Thymus (tissue), 11 donors: ENCODE measurements at regions not wholly inside any gene's neighbourhood (a gene's known extent, or its start where the extent isn't known, plus 50 kb on each side); places are given as distances from the start of the nearest gene placed in this dataset.

Source experiments
- DNase-seq, 9 donors: peaks; one replicate each; pipeline ENCODE4 v3.0.0-alpha.2; 2013; ENCODE audit warnings: low spot score in 9 of 9, low read depth in 6 of 9, missing footprints in 1 of 9
- H3K27ac ChIP-seq, 2 donors: one replicate each; pipeline ENCODE4 v1.5.1; 2013; ENCODE audit warnings: control low read depth in 1 of 2, low read depth in 1 of 2, low read length in 1 of 2, mild to moderate bottlenecking in 1 of 2, moderate library complexity in 1 of 2
- H3K27me3 ChIP-seq, 2 donors: one replicate each; pipeline ENCODE4 v1.5.1; 2013; ENCODE audit warnings: low read length in 1 of 2; ENCODE audit not compliant: control insufficient read depth in 2 of 2, insufficient read depth in 1 of 2
- H3K36me3 ChIP-seq, 2 donors: one replicate each; pipeline ENCODE4 v1.5.1; 2013; ENCODE audit warnings: low read length in 1 of 2, mild to moderate bottlenecking in 1 of 2, moderate library complexity in 1 of 2; ENCODE audit not compliant: control insufficient read depth in 2 of 2, insufficient read depth in 2 of 2
- H3K4me1 ChIP-seq, 2 donors: one replicate each; pipeline ENCODE4 v1.5.1; 2013; ENCODE audit warnings: low read length in 2 of 2; ENCODE audit not compliant: control insufficient read depth in 2 of 2, insufficient read depth in 2 of 2
- H3K4me3 ChIP-seq, 2 donors: one replicate each; pipeline ENCODE4 v1.5.1; 2013; ENCODE audit warnings: low read length in 2 of 2, control low read depth in 1 of 2, mild to moderate bottlenecking in 1 of 2
- H3K9me3 ChIP-seq, 2 donors: one replicate each; pipeline ENCODE4 v1.5.1; 2013; ENCODE audit warnings: low read length in 1 of 2, mild to moderate bottlenecking in 1 of 2; ENCODE audit not compliant: control insufficient read depth in 2 of 2, insufficient read depth in 1 of 2
- WGBS: extraction: QIAGEN DNeasy Blood & Tissue Kit; methylation state at CpG from one replicate; pipeline ENCODE4 v1.1.7; 2013; 5-methylcytosine and 5-hydroxymethylcytosine counted together
- donor health status: healthy.

- DNase-seq, result no peak
- no peaks in the 10 kb centered on the region for H3K4me1 ChIP-seq
- no peaks in the 10 kb centered on the region for H3K27me3 ChIP-seq
- no peaks in the 10 kb centered on the region for H3K9me3 ChIP-seq
- 89% methylated on average over 4 of the region's 4 CpGs for WGBS
- no peak overlapping the region for H3K4me3 ChIP-seq
- H3K36me3 ChIP-seq, result no peaks in the 10 kb centered on the region
- H3K27ac ChIP-seq, result no peak overlapping the region
These were observed 113.8 kb downstream of the PLK2 start for GRCh38 chr5:58346041-58346440.

GRCh38 chr5:58341476-58341875 is 118.4 kb downstream of the PLK2 start:
- no peak for DNase-seq
- 95% methylated on average over 2 of the region's 2 CpGs for WGBS
- H3K4me3 ChIP-seq, result no peak overlapping the region

GRCh38 chr5:58335518-58335917 is 124.4 kb downstream of the PLK2 start:
- H3K27me3 ChIP-seq, result no peaks in the 10 kb centered on the region
- no peaks in the 10 kb centered on the region for H3K4me1 ChIP-seq
- H3K36me3 ChIP-seq, result no peaks in the 10 kb centered on the region
- no peaks in the 10 kb centered on the region for H3K9me3 ChIP-seq
- no peak overlapping the region for H3K27ac ChIP-seq
- H3K4me3 ChIP-seq, result no peak overlapping the region
- DNase-seq, result no peak

More at GRCh38 chr5:58341476-58341875, 118.4 kb downstream of the PLK2 start:
- Histone ChIP-seq H3K27me3 (no peaks in the 10 kb centered on the region), H3K4me1 (no peaks in the 10 kb centered on the region), H3K36me3 (no peaks in the 10 kb centered on the region), H3K27ac (no peak overlapping the region), H3K9me3 (no peaks in the 10 kb centered on the region)

GRCh38 chr5:58334035-58334434 is 125.9 kb downstream of the PLK2 start:
- no peaks in the 10 kb centered on the region for H3K27me3 ChIP-seq
- no peak overlapping the region for H3K4me3 ChIP-seq
- no peaks in the 10 kb centered on the region for H3K9me3 ChIP-seq
- H3K27ac ChIP-seq, result no peak overlapping the region
- no peaks in the 10 kb centered on the region for H3K36me3 ChIP-seq
- DNase-seq, result no peak
- no peaks in the 10 kb centered on the region for H3K4me1 ChIP-seq

GRCh38 chr5:58330781-58331180 is 129.1 kb downstream of the PLK2 start:
- Histone ChIP-seq H3K4me1 (no peaks in the 10 kb centered on the region), H3K27me3 (no peaks in the 10 kb centered on the region), H3K27ac (no peak overlapping the region), H3K4me3 (no peak overlapping the region), H3K9me3 (no peaks in the 10 kb centered on the region), H3K36me3 (no peaks in the 10 kb centered on the region)
- no peak for DNase-seq
- WGBS, result 95% methylated on average over 2 of the region's 2 CpGs

GRCh38 chr5:58327289-58327688 is 132.6 kb downstream of the PLK2 start:
- Histone ChIP-seq H3K27me3 (no peaks in the 10 kb centered on the region), H3K4me3 (no peak overlapping the region), H3K36me3 (no peaks in the 10 kb centered on the region), H3K9me3 (no peaks in the 10 kb centered on the region), H3K27ac (no peak overlapping the region), H3K4me1 (no peaks in the 10 kb centered on the region)
- WGBS, result 95% methylated on average over 1 of the region's 1 CpG
- DNase-seq, result no peak

- 89% methylated on average over 1 of the region's 1 CpG for WGBS
- H3K4me3 ChIP-seq, result no peak overlapping the region
- no peaks in the 10 kb centered on the region for H3K36me3 ChIP-seq
These were observed 133.9 kb downstream of the PLK2 start for GRCh38 chr5:58326022-58326421.

GRCh38 chr5:58322453-58322852 is 137.4 kb downstream of the PLK2 start:
- H3K9me3 ChIP-seq, result no peaks in the 10 kb centered on the region
- no peaks in the 10 kb centered on the region for H3K27me3 ChIP-seq
- DNase-seq, result no peak
- no peaks in the 10 kb centered on the region for H3K4me1 ChIP-seq
- H3K36me3 ChIP-seq, result no peaks in the 10 kb centered on the region
- H3K4me3 ChIP-seq, result no peak overlapping the region
- 70% methylated on average over 3 of the region's 3 CpGs for WGBS
- no peak overlapping the region for H3K27ac ChIP-seq

More at GRCh38 chr5:58326022-58326421, 133.9 kb downstream of the PLK2 start:
- no peak overlapping the region for H3K27ac ChIP-seq
- H3K4me1 ChIP-seq, result no peaks in the 10 kb centered on the region
- no peaks in the 10 kb centered on the region for H3K9me3 ChIP-seq
- H3K27me3 ChIP-seq, result no peaks in the 10 kb centered on the region
- no peak for DNase-seq

GRCh38 chr5:58318468-58318867 is 141.4 kb downstream of the PLK2 start:
- Histone ChIP-seq H3K27ac (no peak overlapping the region), H3K4me1 (no peaks in the 10 kb centered on the region), H3K36me3 (no peaks in the 10 kb centered on the region), H3K9me3 (no peaks in the 10 kb centered on the region), H3K27me3 (no peaks in the 10 kb centered on the region), H3K4me3 (no peak overlapping the region)
- DNase-seq, result no peak
- whole genome bisulfite sequencing, result 100% methylated on average over 1 of the region's 1 CpG

- no peaks in the 10 kb centered on the region for H3K36me3 ChIP-seq
- no peak for DNase-seq
These were observed 142.1 kb downstream of the PLK2 start for GRCh38 chr5:58317808-58318207.

More at GRCh38 chr5:58317808-58318207, 142.1 kb downstream of the PLK2 start:
- no peak overlapping the region for H3K4me3 ChIP-seq
- no peaks in the 10 kb centered on the region for H3K9me3 ChIP-seq
- no peak overlapping the region for H3K27ac ChIP-seq
- H3K27me3 ChIP-seq, result no peaks in the 10 kb centered on the region
- H3K4me1 ChIP-seq, result no peaks in the 10 kb centered on the region
